Amygdala (tissue), 56 donors: ENCODE measurements at regions not wholly inside any gene's neighbourhood (a gene's known extent, or its start where the extent isn't known, plus 50 kb on each side); places are given as distances from the start of the nearest gene placed in this dataset.
"Not testable (repeated sequence)": the region's sequence is repeated elsewhere in the genome, so short reads cannot be mapped to it uniquely, and the experiment has no call there.

Experiments used
- DNase-seq, 56 donors: peaks; one replicate each; lab custom pipeline; 2025; lab: John Stamatoyannopoulos, UW

- no peak for DNase-seq
Observed at GRCh38 chr7:52184006-52184703, 851.3 kb upstream of the POM121L12 start.

GRCh38 chr7:52179934-52180333 is 855.5 kb upstream of the POM121L12 start:
- no peak for DNase-seq

GRCh38 chr7:52168085-52168484 is 851.5 kb upstream of the COBL start:
- no peak for DNase-seq

- no peak for DNase-seq
Observed at GRCh38 chr7:52163311-52163710, 846.7 kb upstream of the COBL start.

GRCh38 chr7:52161483-52161882 is 844.9 kb upstream of the COBL start:
- DNase-seq = no peak

GRCh38 chr7:52159421-52159820 is 842.8 kb upstream of the COBL start:
- not testable (repeated sequence) for DNase-seq

- DNase-seq = no peak
Observed at GRCh38 chr7:52154382-52154781, 837.8 kb upstream of the COBL start.

GRCh38 chr7:52151559-52151958 is 835.0 kb upstream of the COBL start:
- no peak for DNase-seq

- DNase-seq = no peak
Observed at GRCh38 chr7:52150952-52151351, 834.3 kb upstream of the COBL start.

GRCh38 chr7:52146871-52147634 is 830.4 kb upstream of the COBL start:
- DNase-seq = no peak

- no peak for DNase-seq
Observed at GRCh38 chr7:52143219-52143618, 826.6 kb upstream of the COBL start.

- DNase-seq = no peak
Observed at GRCh38 chr7:52140851-52141250, 824.2 kb upstream of the COBL start.

GRCh38 chr7:52135403-52135802 is 818.8 kb upstream of the COBL start:
- DNase-seq = no peak

- no peak for DNase-seq
Observed at GRCh38 chr7:52129278-52129677, 812.7 kb upstream of the COBL start.

- DNase-seq = no peak
Observed at GRCh38 chr7:52120912-52121311, 804.3 kb upstream of the COBL start.

GRCh38 chr7:52119537-52119936 is 802.9 kb upstream of the COBL start:
- DNase-seq = no peak

- DNase-seq = no peak
Observed at GRCh38 chr7:52114509-52114908, 797.9 kb upstream of the COBL start.

- DNase-seq = no peak
Observed at GRCh38 chr7:52114056-52114455, 797.4 kb upstream of the COBL start.

GRCh38 chr7:52107355-52107754 is 790.7 kb upstream of the COBL start:
- DNase-seq = no peak

GRCh38 chr7:52095861-52096260 is 779.3 kb upstream of the COBL start:
- no peak for DNase-seq

- DNase-seq = no peak
Observed at GRCh38 chr7:52091996-52092395, 775.4 kb upstream of the COBL start.

GRCh38 chr7:52091101-52091500 is 774.5 kb upstream of the COBL start:
- no peak for DNase-seq
